ENCODE measurements at regions not wholly inside any gene's neighbourhood (a gene's known extent, or its start where the extent isn't known, plus 50 kb on each side); places are given as distances from the start of the nearest gene placed in this dataset.
"Not testable (repeated sequence)": the region's sequence is repeated elsewhere in the genome, so short reads cannot be mapped to it uniquely, and the experiment has no call there.

DNA sequence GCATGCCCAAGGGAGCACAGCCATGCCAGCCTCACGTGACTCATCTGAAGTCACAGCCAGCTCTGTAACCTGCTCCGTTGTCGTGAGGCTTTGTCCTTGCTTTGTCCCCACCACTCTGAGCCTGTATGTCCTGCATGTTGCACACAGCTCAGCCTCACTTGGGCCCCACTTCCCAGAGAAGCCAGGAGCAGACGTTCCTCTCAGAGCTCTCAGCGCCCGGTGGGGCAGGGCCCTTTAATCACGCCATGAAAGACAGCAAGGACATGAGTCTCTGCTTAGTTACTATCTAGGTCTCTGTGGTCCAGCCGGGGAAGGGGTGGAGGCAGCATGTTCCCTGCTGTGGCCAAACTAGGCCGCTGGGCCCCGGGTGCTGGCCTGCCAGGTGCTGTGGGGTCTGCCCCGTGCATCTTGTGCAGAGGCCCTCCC, 127.4 kb upstream of the FAM20C start:
- ATAC-seq, result no peak
- intact Hi-C loops (cut with DNase I), result loop anchor here (2.0 kb wide), 1 partner anchor 66 kb away; no protein-coding TSS in a partner anchor
- DNase-seq (ENCODE audit: low spot score), result peak; percentile 48

DNA sequence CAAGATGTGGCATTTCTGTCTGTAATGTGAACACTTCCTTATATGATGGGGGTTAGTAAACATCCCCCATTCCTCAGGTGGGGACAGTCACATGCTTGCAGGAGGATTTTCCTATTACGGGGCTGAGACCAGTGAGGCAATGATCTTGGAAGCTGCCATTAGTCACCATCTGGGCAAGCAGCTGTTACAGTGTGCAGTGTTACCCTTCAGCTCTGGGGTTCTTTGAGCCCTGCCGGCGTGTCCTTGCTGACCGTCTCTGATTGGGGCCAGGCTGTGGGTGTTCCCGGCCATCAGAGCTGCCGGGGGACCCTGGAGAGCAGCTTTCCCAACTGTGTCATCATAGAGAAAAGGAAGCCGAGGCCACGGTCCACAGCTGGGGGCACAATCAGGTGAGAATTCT, 126.8 kb upstream of the FAM20C start:
- ATAC-seq (no peak), DNase-seq (ENCODE audit: low spot score) (peak; percentile 42)
- intact Hi-C loops (cut with DNase I), result loop anchor here (2.0 kb wide), 1 partner anchor 65 kb away; no protein-coding TSS in a partner anchor

- ATAC-seq (no peak), DNase-seq (ENCODE audit: low spot score) (no peak)
- intact Hi-C loops (cut with DNase I), result no loop called here
These were observed 126.1 kb upstream of the FAM20C start for GRCh38 chr7:66296-66695.

DNA sequence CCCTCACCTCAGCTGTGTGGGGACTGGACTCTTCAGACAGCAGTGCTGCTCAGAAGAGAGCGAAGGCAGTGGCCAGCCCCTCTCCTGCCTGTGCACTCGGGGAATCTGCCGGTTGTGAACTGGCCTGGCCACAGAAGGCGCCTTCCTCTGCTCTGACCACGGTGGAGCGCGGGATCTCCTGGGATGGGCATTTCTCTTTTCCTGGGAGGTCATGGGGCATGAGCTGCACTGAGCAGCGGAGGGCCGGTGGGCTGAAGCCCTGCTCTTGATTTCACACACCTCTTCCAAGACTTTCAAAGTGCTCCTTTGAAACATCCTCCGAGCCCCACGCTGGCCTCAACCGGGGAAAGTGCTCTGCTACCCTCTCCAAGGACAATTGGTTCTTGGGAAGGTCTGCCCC, 125.6 kb upstream of the FAM20C start:
- ATAC-seq (no peak), DNase-seq (ENCODE audit: low spot score) (peak; percentile 52)
- intact Hi-C loops (cut with DNase I), result no loop called here

- intact Hi-C loops (cut with DNase I), result no loop called here
- DNase-seq (ENCODE audit: low spot score), result peak; percentile 49
- no peak for ATAC-seq
These were observed 124.5 kb upstream of the FAM20C start for GRCh38 chr7:67661-68395.

GRCh38 chr7:68629-69028, 123.7 kb upstream of the FAM20C start:
- DNase-seq (ENCODE audit: low spot score) (peak; percentile 59), ATAC-seq (peak; percentile 6)
- intact Hi-C loops (cut with DNase I), result no loop called here

- intact Hi-C loops (cut with DNase I); ATAC-seq; DNase-seq (ENCODE audit: low spot score): not testable (repeated sequence)
These were observed 123.3 kb upstream of the FAM20C start for GRCh38 chr7:69052-69451.

- ATAC-seq; intact Hi-C loops (cut with DNase I); DNase-seq (ENCODE audit: low spot score): not testable (repeated sequence)
These were observed 122.8 kb upstream of the FAM20C start for GRCh38 chr7:69499-70123.

- ATAC-seq; intact Hi-C loops (cut with DNase I); DNase-seq (ENCODE audit: low spot score): not testable (repeated sequence)
These were observed 122.2 kb upstream of the FAM20C start for GRCh38 chr7:70207-70606.

- intact Hi-C loops (cut with DNase I), result not testable (repeated sequence)
- peak; percentile 83 for DNase-seq (ENCODE audit: low spot score)
- peak; percentile 76 for ATAC-seq
These were observed 121.4 kb upstream of the FAM20C start for GRCh38 chr7:70989-71388.

- peak; percentile 59 for DNase-seq (ENCODE audit: low spot score)
- intact Hi-C loops (cut with DNase I), result not testable (repeated sequence)
- ATAC-seq, result peak; percentile 76
These were observed 119.9 kb upstream of the FAM20C start for GRCh38 chr7:72266-73057.

GRCh38 chr7:73058-73331, 119.4 kb upstream of the FAM20C start:
- ATAC-seq, result peak; percentile 74
- intact Hi-C loops (cut with DNase I); DNase-seq (ENCODE audit: low spot score): not testable (repeated sequence)

DNA sequence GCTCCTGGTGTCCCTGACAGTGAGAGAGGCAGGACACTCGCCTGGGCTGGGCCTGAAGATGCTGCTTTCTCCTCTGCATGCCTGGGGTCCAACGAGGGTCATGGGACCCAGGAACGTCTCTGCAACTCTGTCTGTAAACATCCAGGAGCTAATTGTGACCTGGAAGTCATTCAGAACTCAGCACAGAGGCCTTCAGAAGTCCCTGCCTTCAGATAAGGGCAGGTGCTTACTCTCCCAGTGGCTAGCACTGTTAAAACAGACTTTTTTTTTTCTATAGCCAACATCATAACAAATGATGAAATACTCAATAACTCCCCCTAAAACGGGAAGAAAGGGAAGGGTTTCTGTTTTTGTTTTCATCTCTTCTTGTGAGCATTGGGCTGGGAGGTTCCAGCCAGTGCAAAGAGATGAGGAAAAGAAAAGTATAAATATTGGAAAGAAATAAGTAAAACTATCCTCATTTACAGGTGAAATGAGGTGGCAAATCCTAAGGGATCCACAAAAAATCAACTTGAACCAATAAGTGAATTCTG, 118.3 kb upstream of the FAM20C start:
- ATAC-seq; DNase-seq (ENCODE audit: low spot score); intact Hi-C loops (cut with DNase I): not testable (repeated sequence)

- DNase-seq (ENCODE audit: low spot score); ATAC-seq; intact Hi-C loops (cut with DNase I): not testable (repeated sequence)
These were observed 116.9 kb upstream of the FAM20C start for GRCh38 chr7:75511-75910.

- ATAC-seq; DNase-seq (ENCODE audit: low spot score); intact Hi-C loops (cut with DNase I): not testable (repeated sequence)
These were observed 116.2 kb upstream of the FAM20C start for GRCh38 chr7:76202-76601.

- intact Hi-C loops (cut with DNase I); ATAC-seq: not testable (repeated sequence)
- peak; percentile 45 for DNase-seq (ENCODE audit: low spot score)
These were observed 115.5 kb upstream of the FAM20C start for GRCh38 chr7:76829-77395.

DNA sequence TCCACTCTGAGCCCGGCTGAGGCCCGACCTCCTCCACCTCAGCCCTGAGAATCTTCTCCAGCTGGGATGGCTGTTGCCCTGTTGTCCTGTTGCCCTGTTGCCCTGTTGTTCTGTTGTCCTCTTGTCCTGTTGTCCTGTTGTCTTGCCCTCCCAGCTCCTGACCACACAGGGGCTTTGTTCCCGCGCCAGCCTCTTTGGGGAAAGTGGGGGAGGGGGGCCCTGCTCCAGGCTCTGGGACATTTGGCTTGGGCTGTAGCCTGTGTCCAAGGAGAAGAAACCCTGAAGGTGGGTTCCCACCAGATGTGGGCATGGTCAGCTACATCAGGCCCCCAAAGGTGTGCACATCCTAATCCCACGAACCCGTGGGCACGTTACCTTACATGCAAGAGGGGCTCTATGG, 113.5 kb upstream of the FAM20C start:
- ATAC-seq; intact Hi-C loops (cut with DNase I): not testable (repeated sequence)
- peak; percentile 45 for DNase-seq (ENCODE audit: low spot score)

- peak; percentile 51 for DNase-seq (ENCODE audit: low spot score)
These were observed 112.8 kb upstream of the FAM20C start for GRCh38 chr7:79400-80055.

More at GRCh38 chr7:79400-80055, 112.8 kb upstream of the FAM20C start:
- peak; percentile 36 for ATAC-seq
- intact Hi-C loops (cut with DNase I), result not testable (repeated sequence)
